Gastrocnemius medialis (tissue), 4 donors: ENCODE measurements at regions not wholly inside any gene's neighbourhood (a gene's known extent, or its start where the extent isn't known, plus 50 kb on each side); places are given as distances from the start of the nearest gene placed in this dataset.

ENCODE experiments used
- ATAC-seq, 2 donors: fragments of 150-250 bp; one replicate each; pipeline ENCODE4 v1.9.1; 2016
- DNase-seq, 2 donors: peaks; one replicate each; pipeline ENCODE4 v3.0.0-alpha.2; 2019
- H3K27ac ChIP-seq, 4 donors: fragments of 200-600 bp; sonication (generic); 1 replicate in 1 of 4; 2 replicates in 3 of 4; pipeline ENCODE4 v1.5.1; 2016 to 2018; ENCODE audit warnings: mild to moderate bottlenecking in 2 of 4, moderate library complexity in 1 of 4
- H3K27me3 ChIP-seq, 3 donors: fragments of 200-600 bp; sonication (generic) in 2 of 3; 1 replicate in 1 of 3; 2 replicates in 2 of 3; pipeline versions ENCODE4 v1.5.1 to v1.6.0; 2016 to 2019; ENCODE audit warnings: mild to moderate bottlenecking in 1 of 3, moderate library complexity in 1 of 3
- H3K36me3 ChIP-seq, 2 donors: fragments of 200-600 bp; sonication (generic) in 1 of 2; one replicate each; pipeline ENCODE4 v1.5.1; 2017 to 2018
- H3K4me1 ChIP-seq, 2 donors: fragments of 200-600 bp; sonication (generic) in 1 of 2; one replicate each; pipeline ENCODE4 v1.5.1; 2016 to 2017; ENCODE audit warnings: mild to moderate bottlenecking in 2 of 2
- H3K4me3 ChIP-seq, 4 donors: fragments of 200-600 bp; sonication (generic) in 3 of 4; 1 replicate in 1 of 4; 2 replicates in 3 of 4; pipeline ENCODE4 v1.5.1; 2016 to 2019; ENCODE audit warnings: mild to moderate bottlenecking in 2 of 4
- H3K9me3 ChIP-seq, 3 donors: fragments of 200-600 bp; sonication (generic) in 2 of 3; 1 replicate in 1 of 3; 2 replicates in 2 of 3; pipeline ENCODE4 v1.5.1; 2016 to 2019
- POLR2A ChIP-seq, 2 donors: fragments of 450-650 bp; IDR thresholded peaks; one replicate each; pipeline ENCODE4 v1.6.1; 2017; ENCODE audit warnings: antibody characterized with exemption in 2 of 2, mild to moderate bottlenecking in 2 of 2, moderate library complexity in 2 of 2
- in situ Hi-C, 4 donors: fragments of 200-750 bp; cut with MboI; loops; one replicate each; pipeline versions ENCODE4 v1.15.0 to v1.8.0; 2017; ENCODE audit warnings: low sequenced_read_pairs in 4 of 4
- intact Hi-C: fragments of 100-400 bp; cut with DNase I; formaldehyde crosslinking; loops from one replicate; pipeline ENCODE4 v1.15.1; 2023; ENCODE audit warnings: low total_unique reads
- TF ChIP-seq, protein P1 (sequence below), 5 experiments: fragments of 450-650 bp in 3 of 5; fragments of 200-600 bp in 2 of 5; sonication (generic) in 2 of 5; IDR thresholded peaks in 4 of 5; conservative IDR thresholded peaks in 1 of 5; 1 replicate in 4 of 5; 2 replicates in 1 of 5; pipeline ENCODE4 v1.5.1; 2016 to 2019; ENCODE audit warnings: antibody characterized with exemption in 5 of 5, mild to moderate bottlenecking in 3 of 5, moderate library complexity in 3 of 5

DNA sequence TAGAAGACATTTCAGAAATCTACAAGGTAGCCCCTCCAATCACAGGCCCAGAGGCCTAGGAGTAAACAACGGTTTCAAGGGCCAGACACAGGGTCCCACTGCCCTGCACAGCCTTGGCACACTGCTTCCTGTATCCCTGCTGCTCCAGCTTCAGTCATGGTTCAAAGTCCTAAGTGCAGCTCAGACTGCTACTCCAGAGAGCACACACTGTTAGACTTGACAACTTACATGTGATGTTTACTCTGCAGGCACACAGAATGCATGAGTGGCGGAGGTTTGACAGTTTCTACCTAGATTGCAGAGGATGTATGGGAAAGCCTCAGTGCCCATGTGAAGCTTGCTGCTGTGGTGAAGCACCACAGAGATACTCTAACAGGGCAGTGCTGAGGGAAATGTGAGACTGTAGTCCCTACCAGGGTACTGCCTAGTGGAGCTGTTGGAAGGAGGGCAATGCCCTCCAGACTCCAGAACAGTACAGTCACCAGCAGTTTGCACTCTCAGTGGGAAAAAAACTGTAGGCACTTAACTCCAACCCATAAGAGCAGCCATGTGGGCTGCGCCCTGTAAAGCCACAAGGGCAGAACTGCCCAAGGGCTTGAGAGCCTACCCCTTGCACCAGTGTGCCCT, 270.0 kb downstream of the ZWINT start:
- DNase-seq (no peak), ATAC-seq (no peak)
- no peaks in the 10 kb centered on the region for H3K9me3 ChIP-seq
- H3K27ac ChIP-seq = no peak overlapping the region
- no peaks in the 10 kb centered on the region for H3K27me3 ChIP-seq
- TF ChIP-seq POLR2A (IDR thresholded peaks at IDR 0.05) = no peak
- TF ChIP-seq, protein P1, sequence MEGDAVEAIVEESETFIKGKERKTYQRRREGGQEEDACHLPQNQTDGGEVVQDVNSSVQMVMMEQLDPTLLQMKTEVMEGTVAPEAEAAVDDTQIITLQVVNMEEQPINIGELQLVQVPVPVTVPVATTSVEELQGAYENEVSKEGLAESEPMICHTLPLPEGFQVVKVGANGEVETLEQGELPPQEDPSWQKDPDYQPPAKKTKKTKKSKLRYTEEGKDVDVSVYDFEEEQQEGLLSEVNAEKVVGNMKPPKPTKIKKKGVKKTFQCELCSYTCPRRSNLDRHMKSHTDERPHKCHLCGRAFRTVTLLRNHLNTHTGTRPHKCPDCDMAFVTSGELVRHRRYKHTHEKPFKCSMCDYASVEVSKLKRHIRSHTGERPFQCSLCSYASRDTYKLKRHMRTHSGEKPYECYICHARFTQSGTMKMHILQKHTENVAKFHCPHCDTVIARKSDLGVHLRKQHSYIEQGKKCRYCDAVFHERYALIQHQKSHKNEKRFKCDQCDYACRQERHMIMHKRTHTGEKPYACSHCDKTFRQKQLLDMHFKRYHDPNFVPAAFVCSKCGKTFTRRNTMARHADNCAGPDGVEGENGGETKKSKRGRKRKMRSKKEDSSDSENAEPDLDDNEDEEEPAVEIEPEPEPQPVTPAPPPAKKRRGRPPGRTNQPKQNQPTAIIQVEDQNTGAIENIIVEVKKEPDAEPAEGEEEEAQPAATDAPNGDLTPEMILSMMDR (IDR thresholded peaks at IDR 0.05 in 4 of 5, conservative IDR thresholded peaks at IDR 0.05 in 1 of 5) = no peak
- H3K4me1 ChIP-seq = no peaks in the 10 kb centered on the region
- no peaks in the 10 kb centered on the region for H3K36me3 ChIP-seq
- in situ Hi-C loops (no loop called here), intact Hi-C loops (no loop called here)
- H3K4me3 ChIP-seq = no peak overlapping the region

DNA sequence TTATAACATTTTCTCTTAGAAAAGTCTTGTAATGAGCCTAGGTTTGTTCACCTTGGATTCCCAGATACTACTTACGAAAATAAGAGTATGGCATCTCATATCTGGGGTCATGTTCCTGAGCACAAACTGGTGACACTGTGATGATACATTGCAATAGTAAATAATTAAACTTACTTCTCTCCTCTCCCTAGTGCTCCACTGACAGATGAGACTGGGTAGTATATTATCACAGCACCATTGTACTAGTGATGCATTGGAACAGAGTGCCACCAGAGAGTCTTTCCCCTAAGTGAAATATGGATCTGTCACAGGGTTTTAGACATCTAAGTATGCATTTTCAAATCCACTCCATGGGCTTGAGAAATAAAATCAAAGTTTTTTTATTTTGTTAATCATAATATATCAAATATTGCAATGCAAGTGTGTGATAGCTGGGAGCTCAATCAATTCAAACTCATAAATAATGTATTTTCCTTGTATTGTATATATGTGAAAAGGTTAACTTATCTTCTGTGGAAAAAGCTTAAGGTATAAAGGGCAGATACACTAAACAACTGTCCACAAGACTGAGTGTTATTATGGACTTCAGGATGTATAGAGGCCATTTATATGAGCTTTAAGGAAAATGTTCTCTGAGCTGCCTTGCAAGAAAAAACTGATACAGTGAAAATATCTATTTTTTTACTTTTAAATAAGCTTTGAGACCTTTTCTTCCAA, 275.5 kb downstream of the ZWINT start:
- ATAC-seq (no peak), DNase-seq (no peak)
- intact Hi-C loops = no loop called here
- TF ChIP-seq POLR2A (IDR thresholded peaks at IDR 0.05) = no peak
- TF ChIP-seq, protein P1 (IDR thresholded peaks at IDR 0.05 in 4 of 5, conservative IDR thresholded peaks at IDR 0.05 in 1 of 5) = no peak
- no peaks in the 10 kb centered on the region for H3K4me1 ChIP-seq
- H3K27me3 ChIP-seq = no peaks in the 10 kb centered on the region
- in situ Hi-C loops = no loop called here
- no peak overlapping the region for H3K27ac ChIP-seq
- H3K4me3 ChIP-seq = no peak overlapping the region
- H3K36me3 ChIP-seq = no peaks in the 10 kb centered on the region
- no peaks in the 10 kb centered on the region for H3K9me3 ChIP-seq

DNA sequence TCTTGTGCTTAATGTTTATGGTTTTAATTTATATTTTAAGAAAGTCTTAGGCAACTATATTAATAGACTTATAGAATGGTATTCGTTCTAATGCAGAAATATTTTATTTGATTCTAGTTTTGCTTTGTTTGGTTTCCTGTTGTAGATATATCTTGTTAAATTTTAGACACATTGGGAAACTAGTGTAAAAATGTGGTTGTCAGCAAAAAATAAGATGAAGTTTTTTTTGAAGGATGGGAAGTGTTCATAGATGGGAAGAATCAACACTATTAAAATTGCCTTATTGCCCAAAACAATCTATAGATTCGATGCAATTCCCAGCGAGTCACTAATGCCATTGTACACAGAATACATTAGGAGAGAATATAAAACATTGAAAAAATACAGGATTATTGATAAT, 278.9 kb downstream of the ZWINT start:
- H3K36me3 ChIP-seq = no peaks in the 10 kb centered on the region
- H3K27me3 ChIP-seq = no peaks in the 10 kb centered on the region
- intact Hi-C loops (no loop called here), in situ Hi-C loops (no loop called here)
- TF ChIP-seq, protein P1 (IDR thresholded peaks at IDR 0.05 in 4 of 5, conservative IDR thresholded peaks at IDR 0.05 in 1 of 5) = no peak
- no peak for TF ChIP-seq POLR2A (IDR thresholded peaks at IDR 0.05)
- H3K4me3 ChIP-seq = no peak overlapping the region
- DNase-seq = no peak
- no peaks in the 10 kb centered on the region for H3K9me3 ChIP-seq
- no peak for ATAC-seq
- no peaks in the 10 kb centered on the region for H3K4me1 ChIP-seq
- H3K27ac ChIP-seq = no peak overlapping the region

DNA sequence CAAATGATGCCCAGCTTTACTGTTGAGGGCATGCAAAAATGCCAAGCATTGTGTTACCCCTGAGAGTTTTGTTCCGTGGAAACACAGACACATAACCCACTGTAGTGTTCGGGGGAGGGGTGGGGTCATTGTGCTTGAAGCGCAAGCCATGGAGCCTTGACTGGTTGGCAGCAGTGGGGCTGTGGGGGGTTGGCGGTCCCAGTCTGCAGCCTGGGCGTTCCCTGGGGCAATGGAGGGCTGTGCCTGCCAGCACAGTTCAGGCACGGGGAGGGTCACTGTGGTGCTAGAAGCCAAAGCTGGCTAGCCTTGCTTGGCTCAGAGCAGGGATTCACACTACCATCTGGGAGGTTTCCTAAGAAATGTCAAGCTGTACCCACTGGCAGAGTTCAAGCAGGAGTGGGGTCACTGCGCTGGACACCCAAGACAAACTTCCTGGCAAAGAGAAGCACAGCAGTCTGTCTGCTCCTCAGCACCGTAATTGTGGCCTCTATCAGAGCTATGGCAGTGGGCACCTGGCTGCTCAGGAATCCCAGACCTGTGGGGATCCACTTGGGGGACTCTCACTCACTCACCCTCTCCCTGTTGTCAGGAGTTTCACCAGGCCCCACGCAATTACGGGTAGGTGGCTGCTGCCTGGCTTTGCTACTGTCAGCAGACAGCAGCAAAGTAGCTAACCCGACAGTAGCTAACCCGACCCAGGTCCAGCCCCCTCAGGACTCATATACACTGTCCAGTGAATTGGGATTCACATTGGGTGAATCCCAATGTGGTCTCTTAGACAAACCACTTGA, 292.4 kb downstream of the ZWINT start:
- Histone ChIP-seq H3K27me3 (no peaks in the 10 kb centered on the region), H3K9me3 (no peaks in the 10 kb centered on the region), H3K4me3 (no peak overlapping the region), H3K36me3 (no peaks in the 10 kb centered on the region), H3K4me1 (no peaks in the 10 kb centered on the region), H3K27ac (no peak overlapping the region)
- TF ChIP-seq, protein P1 (IDR thresholded peaks at IDR 0.05 in 4 of 5, conservative IDR thresholded peaks at IDR 0.05 in 1 of 5) = no peak
- no peak for TF ChIP-seq POLR2A (IDR thresholded peaks at IDR 0.05)
- DNase-seq (no peak), ATAC-seq (no peak)
- intact Hi-C loops = no loop called here
- in situ Hi-C loops = no loop called here
